ENCODE measurements at regions not wholly inside any gene's neighbourhood (a gene's known extent, or its start where the extent isn't known, plus 50 kb on each side); places are given as distances from the start of the nearest gene placed in this dataset.

GRCh38 chr9:96156171-96156974, 145.6 kb downstream of the HSD17B3 start:
- DNase-seq (no peak), ATAC-seq (no peak)
- no peaks in the 10 kb centered on the region for H3K36me3 ChIP-seq (replicated peaks in 1 of 2; ENCODE audit: insufficient read depth in 1 of 2, low read depth in 2 of 2)
- no peak for TF ChIP-seq POLR2A (IDR thresholded peaks at IDR 0.05)
- TF ChIP-seq, protein P1, sequence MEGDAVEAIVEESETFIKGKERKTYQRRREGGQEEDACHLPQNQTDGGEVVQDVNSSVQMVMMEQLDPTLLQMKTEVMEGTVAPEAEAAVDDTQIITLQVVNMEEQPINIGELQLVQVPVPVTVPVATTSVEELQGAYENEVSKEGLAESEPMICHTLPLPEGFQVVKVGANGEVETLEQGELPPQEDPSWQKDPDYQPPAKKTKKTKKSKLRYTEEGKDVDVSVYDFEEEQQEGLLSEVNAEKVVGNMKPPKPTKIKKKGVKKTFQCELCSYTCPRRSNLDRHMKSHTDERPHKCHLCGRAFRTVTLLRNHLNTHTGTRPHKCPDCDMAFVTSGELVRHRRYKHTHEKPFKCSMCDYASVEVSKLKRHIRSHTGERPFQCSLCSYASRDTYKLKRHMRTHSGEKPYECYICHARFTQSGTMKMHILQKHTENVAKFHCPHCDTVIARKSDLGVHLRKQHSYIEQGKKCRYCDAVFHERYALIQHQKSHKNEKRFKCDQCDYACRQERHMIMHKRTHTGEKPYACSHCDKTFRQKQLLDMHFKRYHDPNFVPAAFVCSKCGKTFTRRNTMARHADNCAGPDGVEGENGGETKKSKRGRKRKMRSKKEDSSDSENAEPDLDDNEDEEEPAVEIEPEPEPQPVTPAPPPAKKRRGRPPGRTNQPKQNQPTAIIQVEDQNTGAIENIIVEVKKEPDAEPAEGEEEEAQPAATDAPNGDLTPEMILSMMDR (IDR thresholded peaks at IDR 0.05): no peak
- H3K27ac ChIP-seq: no peak overlapping the region
- H3K27me3 ChIP-seq: no peaks in the 10 kb centered on the region
- H3K4me1 ChIP-seq: no peaks in the 10 kb centered on the region
- WGBS, 2 donors: 51 to 70% methylated on average over 8 to 10 of the region's 10 CpGs
- H3K9me3 ChIP-seq: peaks cover 0 to 8% (median 0%) of the 10 kb centered on the region in 3 donors
- intact Hi-C loops (cut with DNase I): no loop called here
- H3K4me3 ChIP-seq: no peak overlapping the region

DNA sequence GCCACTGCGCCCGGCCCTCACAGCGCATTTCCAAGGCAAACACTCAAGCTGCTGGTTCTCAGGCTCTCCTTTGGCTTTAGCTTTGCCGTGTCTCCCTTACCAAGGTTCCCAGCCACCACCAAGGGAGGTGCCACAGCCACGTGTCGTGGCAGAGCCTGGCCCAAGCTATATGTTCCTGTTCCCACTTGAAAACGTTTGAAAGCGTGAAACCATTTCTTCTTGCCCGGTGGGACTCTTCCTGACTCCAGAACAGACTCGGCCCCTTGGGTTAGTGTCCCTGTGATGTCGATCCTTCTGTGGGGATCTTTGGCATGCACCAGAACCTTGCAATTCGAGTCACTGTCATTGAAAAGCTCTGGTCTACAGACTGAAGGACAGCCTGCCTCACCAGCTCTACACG, 147.9 kb downstream of the HSD17B3 start:
- ATAC-seq: no peak
- TF ChIP-seq, protein P1 (IDR thresholded peaks at IDR 0.05): no peak
- no peak for TF ChIP-seq POLR2A (IDR thresholded peaks at IDR 0.05)
- Histone ChIP-seq H3K4me1 (peaks cover 6% of the 10 kb centered on the region), H3K4me3 (no peak overlapping the region), H3K36me3 (replicated peaks in 1 of 2; ENCODE audit: insufficient read depth in 1 of 2, low read depth in 2 of 2) (no peaks in the 10 kb centered on the region), H3K9me3 (no peaks in the 10 kb centered on the region), H3K27ac (no peak overlapping the region), H3K27me3 (no peaks in the 10 kb centered on the region)
- 79 to 82% methylated on average over 12 to 13 of the region's 13 CpGs for WGBS, 2 donors
- no peak for DNase-seq
- intact Hi-C loops (cut with DNase I): no loop called here

DNA sequence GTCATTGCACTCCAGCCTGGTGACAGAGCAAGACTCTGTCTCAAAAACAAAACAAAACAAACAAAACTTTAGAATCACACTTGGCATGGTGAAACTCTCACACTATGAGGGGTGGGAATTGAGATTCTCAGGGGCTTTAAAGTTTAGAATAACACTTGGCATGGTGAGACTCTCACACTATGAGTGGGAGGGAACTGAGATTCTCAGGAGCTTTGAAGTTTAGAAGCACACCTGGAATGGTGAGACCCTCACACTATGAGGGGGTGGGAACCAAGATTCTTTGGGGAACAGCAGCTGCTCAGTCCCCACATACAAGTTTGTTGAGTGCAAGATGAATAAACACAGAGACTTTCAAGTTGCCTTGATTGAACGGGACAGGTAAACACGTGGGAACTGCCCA, 149.4 kb downstream of the HSD17B3 start:
- Histone ChIP-seq H3K9me3 (no peaks in the 10 kb centered on the region), H3K4me1 (peaks cover 7% of the 10 kb centered on the region), H3K27me3 (no peaks in the 10 kb centered on the region), H3K36me3 (replicated peaks in 1 of 2; ENCODE audit: insufficient read depth in 1 of 2, low read depth in 2 of 2) (no peaks in the 10 kb centered on the region), H3K4me3 (no peak overlapping the region), H3K27ac (no peak overlapping the region)
- 46 to 58% methylated on average over 2 of the region's 2 CpGs for WGBS, 2 donors
- DNase-seq: no peak
- intact Hi-C loops (cut with DNase I): no loop called here
- no peak for ATAC-seq
- no peak for TF ChIP-seq POLR2A (IDR thresholded peaks at IDR 0.05)
- TF ChIP-seq, protein P1 (IDR thresholded peaks at IDR 0.05): no peak

GRCh38 chr9:96150324-96151227, 151.4 kb downstream of the HSD17B3 start:
- WGBS, 2 donors: 57 to 80% methylated on average over 11 of the region's 11 CpGs
- intact Hi-C loops (cut with DNase I): no loop called here
- Histone ChIP-seq H3K27me3 (no peaks in the 10 kb centered on the region), H3K36me3 (replicated peaks in 1 of 2; ENCODE audit: insufficient read depth in 1 of 2, low read depth in 2 of 2) (no peaks in the 10 kb centered on the region), H3K27ac (no peak overlapping the region), H3K9me3 (no peaks in the 10 kb centered on the region), H3K4me3 (no peak overlapping the region), H3K4me1 (peaks cover 7% of the 10 kb centered on the region)
- ATAC-seq: no peak
- TF ChIP-seq, protein P1 (IDR thresholded peaks at IDR 0.05): no peak
- TF ChIP-seq POLR2A (IDR thresholded peaks at IDR 0.05): no peak
- DNase-seq: peak in 1 of 4 donors; percentile 26

Data from body of pancreas (tissue), 4 donors.